Tibial nerve (tissue), 4 donors: ENCODE measurements at regions not wholly inside any gene's neighbourhood (a gene's known extent, or its start where the extent isn't known, plus 50 kb on each side); places are given as distances from the start of the nearest gene placed in this dataset.

Experiments
- CTCF ChIP-seq, 5 experiments: fragments of 200-600 bp in 3 of 5; fragments of 450-650 bp in 2 of 5; sonication (generic) in 3 of 5; IDR thresholded peaks; one replicate each; pipeline ENCODE4 v1.5.1; 2016 to 2019; ENCODE audit warnings: antibody characterized with exemption in 5 of 5, mild to moderate bottlenecking in 3 of 5, moderate library complexity in 2 of 5
- EP300 ChIP-seq, 2 donors: sonication (generic); formaldehyde crosslinking; IDR thresholded peaks; one replicate each; pipeline ENCODE4 v1.6.1; 2017; ENCODE audit warnings: antibody characterized with exemption in 2 of 2, mild to moderate bottlenecking in 1 of 2
- POLR2A ChIP-seq, 2 donors: fragments of 450-650 bp; IDR thresholded peaks; one replicate each; pipeline ENCODE4 v1.6.1; 2017; ENCODE audit warnings: antibody characterized with exemption in 2 of 2, mild to moderate bottlenecking in 2 of 2, moderate library complexity in 2 of 2

- TF ChIP-seq CTCF (IDR thresholded peaks at IDR 0.05) (no peak), EP300 (IDR thresholded peaks at IDR 0.05) (no peak), POLR2A (IDR thresholded peaks at IDR 0.05) (no peak)
Measured at GRCh38 chr21:21963911-21964310, 965.7 kb downstream of the NCAM2 start.
